ENCODE measurements at regions not wholly inside any gene's neighbourhood (a gene's known extent, or its start where the extent isn't known, plus 50 kb on each side); places are given as distances from the start of the nearest gene placed in this dataset.
"Not testable (repeated sequence)": the region's sequence is repeated elsewhere in the genome, so short reads cannot be mapped to it uniquely, and the experiment has no call there.

DNA sequence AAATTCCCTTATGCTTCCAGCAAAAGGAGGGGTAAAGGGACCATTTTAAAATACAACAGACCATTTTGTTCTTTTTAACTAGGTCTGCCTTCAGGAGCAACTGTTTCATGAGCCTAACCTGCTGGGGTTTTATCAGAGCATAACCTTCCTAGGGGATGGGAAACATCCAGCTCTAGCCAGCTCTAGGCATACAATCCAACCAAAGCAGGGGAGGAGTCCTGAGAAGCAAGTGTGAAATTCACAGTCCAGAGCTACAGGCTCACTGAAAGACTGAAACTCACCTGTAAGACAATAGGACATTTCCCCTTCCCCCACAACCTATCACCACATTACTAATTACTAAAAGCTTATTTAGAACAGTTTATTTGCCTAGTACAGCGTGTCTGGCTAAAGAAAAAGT is 1296.6 kb upstream of the DDX18 start:
- Histone ChIP-seq H3K27me3 (no peaks in the 10 kb centered on the region), H3K36me3 (no peaks in the 10 kb centered on the region), H3K4me1 (no peaks in the 10 kb centered on the region), H3K9me3 (no peaks in the 10 kb centered on the region), H3K4me3 (ENCODE audit: low read depth, low read length) (no peak overlapping the region)
- TF ChIP-seq, protein P1, sequence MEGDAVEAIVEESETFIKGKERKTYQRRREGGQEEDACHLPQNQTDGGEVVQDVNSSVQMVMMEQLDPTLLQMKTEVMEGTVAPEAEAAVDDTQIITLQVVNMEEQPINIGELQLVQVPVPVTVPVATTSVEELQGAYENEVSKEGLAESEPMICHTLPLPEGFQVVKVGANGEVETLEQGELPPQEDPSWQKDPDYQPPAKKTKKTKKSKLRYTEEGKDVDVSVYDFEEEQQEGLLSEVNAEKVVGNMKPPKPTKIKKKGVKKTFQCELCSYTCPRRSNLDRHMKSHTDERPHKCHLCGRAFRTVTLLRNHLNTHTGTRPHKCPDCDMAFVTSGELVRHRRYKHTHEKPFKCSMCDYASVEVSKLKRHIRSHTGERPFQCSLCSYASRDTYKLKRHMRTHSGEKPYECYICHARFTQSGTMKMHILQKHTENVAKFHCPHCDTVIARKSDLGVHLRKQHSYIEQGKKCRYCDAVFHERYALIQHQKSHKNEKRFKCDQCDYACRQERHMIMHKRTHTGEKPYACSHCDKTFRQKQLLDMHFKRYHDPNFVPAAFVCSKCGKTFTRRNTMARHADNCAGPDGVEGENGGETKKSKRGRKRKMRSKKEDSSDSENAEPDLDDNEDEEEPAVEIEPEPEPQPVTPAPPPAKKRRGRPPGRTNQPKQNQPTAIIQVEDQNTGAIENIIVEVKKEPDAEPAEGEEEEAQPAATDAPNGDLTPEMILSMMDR (IDR thresholded peaks at IDR 0.05; ENCODE audit: low read depth, low read length): no peak
- DNase-seq: no peak

DNA sequence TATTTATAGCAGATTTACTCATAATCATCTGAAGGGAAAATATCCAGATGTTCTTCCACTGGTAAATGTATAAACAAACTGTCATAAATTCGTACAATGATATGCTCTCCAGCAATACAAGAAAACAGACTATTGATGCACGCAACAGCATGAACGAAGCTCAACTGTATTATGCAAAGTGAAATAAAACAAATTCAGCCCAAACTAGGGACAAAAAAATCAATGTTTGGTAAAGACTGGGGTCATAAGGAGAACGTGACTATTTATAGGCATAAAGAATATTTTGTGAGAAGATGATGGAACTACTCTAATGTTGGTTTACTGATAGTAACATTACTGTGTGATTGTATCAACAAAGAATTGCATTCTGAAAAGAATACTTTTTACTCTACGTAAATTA is 1276.7 kb upstream of the DDX18 start:
- no peaks in the 10 kb centered on the region for H3K9me3 ChIP-seq
- no peak overlapping the region for H3K4me3 ChIP-seq (ENCODE audit: low read depth, low read length)
- no peak for DNase-seq
- H3K36me3 ChIP-seq: no peaks in the 10 kb centered on the region
- H3K4me1 ChIP-seq: no peaks in the 10 kb centered on the region
- TF ChIP-seq, protein P1 (IDR thresholded peaks at IDR 0.05; ENCODE audit: low read depth, low read length): no peak
- no peaks in the 10 kb centered on the region for H3K27me3 ChIP-seq

DNA sequence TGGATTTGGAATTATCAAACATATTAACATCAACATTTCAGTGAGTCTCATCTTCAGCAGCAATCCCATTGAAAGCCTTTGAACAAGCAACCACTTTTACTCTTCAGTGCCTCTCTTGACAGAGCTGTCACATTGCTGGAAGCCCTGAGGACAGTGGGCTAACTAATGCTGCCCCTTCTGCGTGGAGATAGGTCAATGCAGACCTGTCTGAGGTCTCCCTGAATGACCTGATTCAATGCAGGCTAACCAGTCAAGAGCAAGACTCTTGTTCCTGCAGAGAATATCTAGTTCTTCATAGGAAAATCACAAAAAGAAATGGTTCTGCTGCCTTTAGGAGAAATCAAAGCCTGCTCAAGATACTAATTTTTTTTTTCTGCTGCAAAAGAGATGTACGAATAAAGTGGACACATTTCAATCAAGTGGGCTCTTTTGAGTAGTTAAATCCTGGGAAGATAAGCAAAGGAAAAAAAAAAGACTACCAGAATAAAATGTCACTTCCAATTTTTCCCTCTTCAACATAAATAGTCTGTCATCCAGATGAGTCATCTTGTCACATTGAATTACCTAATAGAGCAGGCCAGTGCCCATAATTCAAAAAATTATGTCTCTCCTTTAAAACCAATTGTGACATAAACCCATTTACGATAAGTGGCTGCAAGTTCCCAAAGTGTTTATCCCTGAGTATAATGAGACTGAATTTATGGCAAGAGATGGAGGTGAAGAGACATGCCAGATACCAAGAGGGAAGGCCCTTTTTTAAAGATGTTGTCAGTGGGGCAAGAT is 1269.0 kb upstream of the DDX18 start:
- H3K9me3 ChIP-seq: no peaks in the 10 kb centered on the region
- DNase-seq: no peak
- no peaks in the 10 kb centered on the region for H3K27me3 ChIP-seq
- no peaks in the 10 kb centered on the region for H3K4me1 ChIP-seq
- H3K36me3 ChIP-seq: no peaks in the 10 kb centered on the region
- no peak overlapping the region for H3K4me3 ChIP-seq (ENCODE audit: low read depth, low read length)
- TF ChIP-seq, protein P1 (IDR thresholded peaks at IDR 0.05; ENCODE audit: low read depth, low read length): no peak

DNA sequence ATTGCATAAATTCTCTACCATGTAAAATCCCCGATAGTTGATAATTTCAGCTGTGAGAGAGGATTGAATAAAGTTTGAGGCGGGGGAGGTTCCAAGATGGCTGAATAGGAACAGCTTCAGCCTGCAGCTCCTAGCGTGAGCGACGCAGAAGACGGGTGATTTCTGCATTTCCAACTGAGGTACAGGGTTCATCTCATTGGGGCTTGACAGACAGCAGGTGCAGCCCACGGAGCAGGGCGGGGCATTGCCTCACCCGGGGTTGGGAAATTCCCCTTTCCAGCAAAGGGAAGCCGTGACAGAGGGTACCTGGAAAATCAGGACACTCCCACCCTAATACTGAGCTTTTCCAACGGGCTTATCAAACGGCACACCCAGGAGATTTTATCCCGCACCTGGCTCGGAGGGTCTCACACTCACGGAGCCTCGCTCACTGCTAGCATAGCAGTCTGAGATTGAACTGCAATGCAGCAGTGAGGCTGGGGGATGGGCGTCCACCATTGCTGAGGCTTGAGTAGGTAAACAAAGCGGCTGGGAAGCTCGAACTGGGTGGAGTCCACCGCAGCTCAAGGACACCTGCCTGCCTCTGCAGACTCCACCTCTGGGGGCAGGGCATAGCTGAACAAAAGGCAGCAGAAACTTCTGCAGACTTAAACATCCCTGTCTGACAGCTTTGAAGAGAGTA is 1261.6 kb upstream of the DDX18 start:
- not testable (repeated sequence) for H3K9me3 ChIP-seq; DNase-seq; H3K4me3 ChIP-seq (ENCODE audit: low read depth, low read length); H3K36me3 ChIP-seq; H3K4me1 ChIP-seq; H3K27me3 ChIP-seq

DNA sequence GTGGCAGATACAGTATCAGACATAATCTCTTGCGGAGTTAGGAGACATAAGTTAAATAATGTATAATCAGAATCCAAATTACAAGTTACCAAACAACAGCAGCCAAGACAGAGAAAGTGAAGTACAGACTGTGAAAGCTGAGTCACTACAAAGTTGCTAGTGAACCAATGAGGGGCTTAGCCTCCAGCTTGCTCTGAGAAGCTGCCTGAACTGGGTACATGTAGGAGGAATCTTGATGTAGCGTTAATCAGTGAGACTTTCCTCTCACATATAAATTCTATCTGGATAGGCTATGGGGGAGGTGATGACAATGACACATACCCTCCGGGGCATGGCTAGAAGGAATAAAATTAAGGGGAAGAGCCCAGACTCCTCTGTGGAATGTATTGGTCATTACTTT is 1234.3 kb upstream of the DDX18 start:
- no peaks in the 10 kb centered on the region for H3K4me1 ChIP-seq
- H3K4me3 ChIP-seq (ENCODE audit: low read depth, low read length): no peak overlapping the region
- DNase-seq: no peak
- no peaks in the 10 kb centered on the region for H3K27me3 ChIP-seq
- TF ChIP-seq, protein P1 (IDR thresholded peaks at IDR 0.05; ENCODE audit: low read depth, low read length): no peak
- no peaks in the 10 kb centered on the region for H3K36me3 ChIP-seq
- no peaks in the 10 kb centered on the region for H3K9me3 ChIP-seq

DNA sequence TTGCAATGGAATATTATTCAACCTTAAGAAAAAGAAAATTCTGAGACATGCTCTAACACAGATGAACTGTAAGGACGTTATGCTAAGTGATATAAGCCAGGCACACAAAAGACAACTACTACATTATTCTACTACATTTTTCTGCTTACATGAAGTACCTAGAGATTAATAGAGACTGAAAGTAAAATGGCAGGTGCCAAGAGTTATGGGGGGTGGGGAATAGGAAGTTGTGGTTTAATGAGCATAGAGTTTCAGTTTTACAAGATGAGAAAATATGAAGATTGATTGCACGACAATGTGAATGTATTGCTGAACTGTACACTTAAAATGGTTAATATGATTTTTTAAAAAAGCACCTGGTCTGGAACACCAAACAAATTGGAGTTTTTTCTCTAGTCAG is 1231.6 kb upstream of the DDX18 start:
- TF ChIP-seq, protein P1 (IDR thresholded peaks at IDR 0.05; ENCODE audit: low read depth, low read length): no peak
- no peaks in the 10 kb centered on the region for H3K27me3 ChIP-seq
- H3K4me3 ChIP-seq (ENCODE audit: low read depth, low read length): no peak overlapping the region
- DNase-seq: no peak
- H3K4me1 ChIP-seq: no peaks in the 10 kb centered on the region
- H3K9me3 ChIP-seq: no peaks in the 10 kb centered on the region
- H3K36me3 ChIP-seq: no peaks in the 10 kb centered on the region
